ENCODE measurements at regions not wholly inside any gene's neighbourhood (a gene's known extent, or its start where the extent isn't known, plus 50 kb on each side); places are given as distances from the start of the nearest gene placed in this dataset.
"Not testable (repeated sequence)": the region's sequence is repeated elsewhere in the genome, so short reads cannot be mapped to it uniquely, and the experiment has no call there.

- no peak for FAIRE-seq
- DNase-seq (ENCODE audit: insufficient read length, low spot score) = no peak
Observed at GRCh38 chr7:50856806-50857205, 74.1 kb upstream of the GRB10 start.

GRCh38 chr7:50856231-50856630, 73.5 kb upstream of the GRB10 start:
- DNase-seq (ENCODE audit: insufficient read length, low spot score) (no peak), FAIRE-seq (no peak)

GRCh38 chr7:50855526-50855925, 72.8 kb upstream of the GRB10 start:
- no peak for DNase-seq (ENCODE audit: insufficient read length, low spot score)
- no peak for FAIRE-seq

GRCh38 chr7:50854831-50855230, 72.1 kb upstream of the GRB10 start:
- no peak for FAIRE-seq
- DNase-seq (ENCODE audit: insufficient read length, low spot score) = no peak

- FAIRE-seq (no peak), DNase-seq (ENCODE audit: insufficient read length, low spot score) (no peak)
Observed at GRCh38 chr7:50854247-50854646, 71.6 kb upstream of the GRB10 start.

- FAIRE-seq (no peak), DNase-seq (ENCODE audit: insufficient read length, low spot score) (no peak)
Observed at GRCh38 chr7:50853311-50853710, 70.6 kb upstream of the GRB10 start.

GRCh38 chr7:50852901-50853300, 70.2 kb upstream of the GRB10 start:
- DNase-seq (ENCODE audit: insufficient read length, low spot score) (no peak), FAIRE-seq (no peak)

- FAIRE-seq = no peak
- DNase-seq (ENCODE audit: insufficient read length, low spot score) = no peak
Observed at GRCh38 chr7:50851891-50852290, 69.2 kb upstream of the GRB10 start.

- no peak for FAIRE-seq
- DNase-seq (ENCODE audit: insufficient read length, low spot score) = no peak
Observed at GRCh38 chr7:50851451-50851850, 68.8 kb upstream of the GRB10 start.

- FAIRE-seq = no peak
Observed at GRCh38 chr7:50849991-50850390, 67.3 kb upstream of the GRB10 start.

GRCh38 chr7:50848203-50848602, 65.5 kb upstream of the GRB10 start:
- no peak for FAIRE-seq
- DNase-seq (ENCODE audit: insufficient read length, low spot score) = no peak

More at GRCh38 chr7:50849991-50850390, 67.3 kb upstream of the GRB10 start:
- DNase-seq (ENCODE audit: insufficient read length, low spot score) = no peak

- FAIRE-seq; DNase-seq (ENCODE audit: insufficient read length, low spot score): not testable (repeated sequence)
Observed at GRCh38 chr7:50844861-50845260, 62.2 kb upstream of the GRB10 start.

- DNase-seq (ENCODE audit: insufficient read length, low spot score) (no peak), FAIRE-seq (no peak)
Observed at GRCh38 chr7:50842041-50842440, 59.3 kb upstream of the GRB10 start.

- FAIRE-seq (no peak), DNase-seq (ENCODE audit: insufficient read length, low spot score) (no peak)
Observed at GRCh38 chr7:50838675-50839377, 56.1 kb upstream of the GRB10 start.

GRCh38 chr7:50837965-50838364, 55.3 kb upstream of the GRB10 start:
- DNase-seq (ENCODE audit: insufficient read length, low spot score) (no peak), FAIRE-seq (no peak)

GRCh38 chr7:50836646-50837045, 54.0 kb upstream of the GRB10 start:
- no peak for DNase-seq (ENCODE audit: insufficient read length, low spot score)
- no peak for FAIRE-seq

GRCh38 chr7:50835156-50835555, 52.5 kb upstream of the GRB10 start:
- FAIRE-seq (no peak), DNase-seq (ENCODE audit: insufficient read length, low spot score) (no peak)

- no peak for FAIRE-seq
- DNase-seq (ENCODE audit: insufficient read length, low spot score) = no peak
Observed at GRCh38 chr7:50834679-50835078, 52.0 kb upstream of the GRB10 start.

- FAIRE-seq = no peak
- DNase-seq (ENCODE audit: insufficient read length, low spot score) = no peak
Observed at GRCh38 chr7:50834031-50834535, 51.4 kb upstream of the GRB10 start.

GRCh38 chr7:50832744-50833143, 50.0 kb upstream of the GRB10 start:
- FAIRE-seq (no peak), DNase-seq (ENCODE audit: insufficient read length, low spot score) (no peak)

All from HTR-8/SVneo (cell line).